Mesenchymal stem cell (in vitro differentiated cells and primary cell): ENCODE measurements at regions not wholly inside any gene's neighbourhood (a gene's known extent, or its start where the extent isn't known, plus 50 kb on each side); places are given as distances from the start of the nearest gene placed in this dataset.

Experiments used
- DNase-seq: peaks from one replicate; pipeline ENCODE4 v3.0.0-alpha.2; 2013
- H2AFZ ChIP-seq: one replicate; pipeline ENCODE4 v1.6.1; 2013; ENCODE audit warnings: low read depth, mild to moderate bottlenecking, control low read depth, inconsistent platforms, low read length, moderate library complexity
- H2AK5ac ChIP-seq: 2 replicates; pipeline ENCODE4 v1.6.1; 2013; ENCODE audit warnings: low read length, moderate library complexity, mild to moderate bottlenecking, inconsistent platforms; ENCODE audit not compliant: severe bottlenecking
- H2BK120ac ChIP-seq: one replicate; pipeline ENCODE4 v1.6.1; 2013; ENCODE audit warnings: low read depth, mild to moderate bottlenecking, inconsistent platforms, low read length, moderate library complexity
- H2BK12ac ChIP-seq, 2 experiments: one replicate each; pipeline ENCODE4 v1.6.1; 2013; ENCODE audit warnings: inconsistent platforms in 2 of 2, low read length in 2 of 2, mild to moderate bottlenecking in 2 of 2, moderate library complexity in 2 of 2, control low read depth in 1 of 2
- H2BK15ac ChIP-seq: one replicate; pipeline ENCODE4 v1.6.1; 2013; ENCODE audit warnings: mild to moderate bottlenecking, low read depth, inconsistent platforms; ENCODE audit not compliant: poor library complexity, severe bottlenecking
- H2BK5ac ChIP-seq: 2 replicates; pipeline ENCODE4 v1.6.1; 2013; ENCODE audit warnings: low read depth, mild to moderate bottlenecking, low read length, control low read depth, inconsistent platforms; ENCODE audit not compliant: poor library complexity, severe bottlenecking
- H3K14ac ChIP-seq, 2 experiments: one replicate each; pipeline ENCODE4 v1.6.1; 2013; ENCODE audit warnings: inconsistent platforms in 2 of 2, low read length in 2 of 2, control low read depth in 1 of 2, mild to moderate bottlenecking in 1 of 2, moderate library complexity in 1 of 2
- H3K18ac ChIP-seq, 2 experiments: one replicate each; pipeline ENCODE4 v1.6.1; 2013; ENCODE audit warnings: inconsistent platforms in 2 of 2, low read length in 2 of 2, control low read depth in 1 of 2, low read depth in 1 of 2, mild to moderate bottlenecking in 1 of 2
- H3K23ac ChIP-seq, 2 experiments: one replicate each; pipeline ENCODE4 v1.6.1; 2013; ENCODE audit warnings: inconsistent platforms in 2 of 2, low read length in 2 of 2, mild to moderate bottlenecking in 2 of 2, moderate library complexity in 2 of 2, control low read depth in 1 of 2
- H3K27ac ChIP-seq: 2 replicates; pipeline ENCODE4 v1.5.1; 2013; ENCODE audit warnings: mild to moderate bottlenecking, moderate library complexity, low read length, control low read depth, inconsistent platforms; ENCODE audit not compliant: poor library complexity, severe bottlenecking
- H3K27me3 ChIP-seq, 2 experiments: 2 replicates each; pipeline versions ENCODE4 v1.6.1 to v1.7.0; 2013; ENCODE audit warnings: low read length in 2 of 2, mild to moderate bottlenecking in 2 of 2, moderate library complexity in 2 of 2, control low read depth in 1 of 2, inconsistent platforms in 1 of 2; ENCODE audit not compliant: control insufficient read depth in 1 of 2, insufficient read depth in 1 of 2
- H3K36me3 ChIP-seq, 2 experiments: 2 replicates each; pipeline versions ENCODE4 v1.6.1 to v1.7.0; 2013; ENCODE audit warnings: low read length in 2 of 2, control low read depth in 1 of 2, inconsistent platforms in 1 of 2, low read depth in 1 of 2, mild to moderate bottlenecking in 1 of 2; ENCODE audit not compliant: insufficient read depth in 2 of 2, control insufficient read depth in 1 of 2
- H3K4ac ChIP-seq, 2 experiments: one replicate each; pipeline ENCODE4 v1.6.1; 2013; ENCODE audit warnings: inconsistent platforms in 2 of 2, low read length in 2 of 2, mild to moderate bottlenecking in 2 of 2, moderate library complexity in 2 of 2, control low read depth in 1 of 2, low read depth in 1 of 2
- H3K4me1 ChIP-seq: 2 replicates; pipeline ENCODE4 v1.6.1; 2013; ENCODE audit warnings: low read depth, low read length, control low read depth; ENCODE audit not compliant: control insufficient read depth, insufficient read depth
- H3K4me2 ChIP-seq: 2 replicates; pipeline ENCODE4 v1.6.1; 2013; ENCODE audit warnings: low read length, mild to moderate bottlenecking, inconsistent platforms; ENCODE audit not compliant: poor library complexity, severe bottlenecking
- H3K4me3 ChIP-seq, 2 experiments: 2 replicates each; pipeline versions ENCODE4 v1.5.1 to v1.7.0; 2013; ENCODE audit warnings: low read length in 2 of 2, mild to moderate bottlenecking in 2 of 2, control low read depth in 1 of 2, low read depth in 1 of 2; ENCODE audit not compliant: insufficient read depth in 1 of 2
- H3K79me1 ChIP-seq: replicated peaks from 2 replicates; pipeline ENCODE4 v1.6.1; 2013; ENCODE audit warnings: mild to moderate bottlenecking, control low read depth, low read length, inconsistent platforms; ENCODE audit not compliant: poor library complexity, severe bottlenecking
- H3K9ac ChIP-seq: 2 replicates; pipeline ENCODE4 v1.7.0; 2013; ENCODE audit warnings: mild to moderate bottlenecking, low read length, moderate library complexity
- H3K9me3 ChIP-seq: 2 replicates; pipeline ENCODE4 v1.7.0; 2013; ENCODE audit warnings: mild to moderate bottlenecking, low read length; ENCODE audit not compliant: control insufficient read depth
- H4K8ac ChIP-seq: one replicate; pipeline ENCODE4 v1.6.1; 2013; ENCODE audit warnings: inconsistent platforms, mild to moderate bottlenecking, low read length, moderate library complexity
- H4K91ac ChIP-seq: one replicate; pipeline ENCODE4 v1.6.1; 2013; ENCODE audit warnings: mild to moderate bottlenecking, low read length, inconsistent platforms
- WGBS: methylation state at CpG from one replicate; pipeline ENCODE4 v1.1.7; 2013; ENCODE audit warnings: mixed read lengths; 5-methylcytosine and 5-hydroxymethylcytosine counted together

DNA sequence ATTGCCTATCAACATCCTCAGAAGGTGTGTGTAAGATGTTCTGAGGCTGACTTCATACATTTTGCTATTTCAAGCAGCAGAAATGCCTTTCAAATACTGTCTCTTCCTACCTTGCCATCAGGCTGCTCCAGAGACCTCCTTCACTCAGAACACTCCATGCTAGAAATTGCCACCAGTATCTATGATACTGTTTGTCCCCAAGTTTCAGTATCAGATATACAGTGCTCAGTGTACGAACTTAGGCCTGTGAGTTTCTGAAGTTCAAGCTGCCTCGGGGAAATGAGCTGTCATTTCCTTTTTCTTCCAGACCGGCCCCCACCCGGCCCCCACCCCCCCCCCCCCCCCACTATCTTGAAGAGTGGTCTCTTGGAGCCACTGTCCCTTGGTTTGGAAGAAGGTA lies 373.4 kb upstream of the CHRM2 start:
- H2BK15ac ChIP-seq: no peak overlapping the region
- no peak overlapping the region for H3K27ac ChIP-seq
- H2AFZ ChIP-seq: no peak overlapping the region
- no peak overlapping the region for H3K18ac ChIP-seq
- no peak overlapping the region for H3K4me2 ChIP-seq
- WGBS: no CpG with 5 or more reads among the region's 4 CpGs
- no peaks in the 10 kb centered on the region for H3K27me3 ChIP-seq
- H2BK120ac ChIP-seq: no peak overlapping the region
- DNase-seq: no peak
- H2BK12ac ChIP-seq: no peak overlapping the region
- no peak overlapping the region for H3K14ac ChIP-seq
- peaks cover 8% of the 10 kb centered on the region for H3K9me3 ChIP-seq
- H3K4me3 ChIP-seq: no peak overlapping the region
- H3K4ac ChIP-seq: no peak overlapping the region
- no peaks in the 10 kb centered on the region for H3K36me3 ChIP-seq
- H3K9ac ChIP-seq: no peak overlapping the region
- H3K23ac ChIP-seq: no peak overlapping the region
- no peaks in the 10 kb centered on the region for H3K79me1 ChIP-seq
- H4K91ac ChIP-seq: no peak overlapping the region
- H2AK5ac ChIP-seq: no peak overlapping the region
- no peaks in the 10 kb centered on the region for H3K4me1 ChIP-seq
- H4K8ac ChIP-seq: no peak overlapping the region
- no peak overlapping the region for H2BK5ac ChIP-seq

GRCh38 chr7:136492366-136492765 lies 376.1 kb upstream of the CHRM2 start:
- H3K4me1 ChIP-seq: no peaks in the 10 kb centered on the region
- no peak overlapping the region for H4K8ac ChIP-seq
- no peak overlapping the region for H3K4me3 ChIP-seq
- H3K9me3 ChIP-seq: peaks cover 8% of the 10 kb centered on the region
- no peaks in the 10 kb centered on the region for H3K36me3 ChIP-seq
- DNase-seq: no peak
- H2BK15ac ChIP-seq: no peak overlapping the region
- H3K23ac ChIP-seq: no peak overlapping the region
- 88% methylated on average over 4 of the region's 4 CpGs for WGBS
- H3K9ac ChIP-seq: no peak overlapping the region
- H2AFZ ChIP-seq: no peak overlapping the region
- no peak overlapping the region for H3K4ac ChIP-seq
- no peak overlapping the region for H3K18ac ChIP-seq
- no peaks in the 10 kb centered on the region for H3K79me1 ChIP-seq
- H2AK5ac ChIP-seq: no peak overlapping the region
- H3K27ac ChIP-seq: no peak overlapping the region
- H2BK120ac ChIP-seq: no peak overlapping the region
- no peak overlapping the region for H4K91ac ChIP-seq
- no peak overlapping the region for H2BK5ac ChIP-seq
- no peak overlapping the region for H2BK12ac ChIP-seq
- no peak overlapping the region for H3K4me2 ChIP-seq
- H3K27me3 ChIP-seq: no peaks in the 10 kb centered on the region
- H3K14ac ChIP-seq: no peak overlapping the region

DNA sequence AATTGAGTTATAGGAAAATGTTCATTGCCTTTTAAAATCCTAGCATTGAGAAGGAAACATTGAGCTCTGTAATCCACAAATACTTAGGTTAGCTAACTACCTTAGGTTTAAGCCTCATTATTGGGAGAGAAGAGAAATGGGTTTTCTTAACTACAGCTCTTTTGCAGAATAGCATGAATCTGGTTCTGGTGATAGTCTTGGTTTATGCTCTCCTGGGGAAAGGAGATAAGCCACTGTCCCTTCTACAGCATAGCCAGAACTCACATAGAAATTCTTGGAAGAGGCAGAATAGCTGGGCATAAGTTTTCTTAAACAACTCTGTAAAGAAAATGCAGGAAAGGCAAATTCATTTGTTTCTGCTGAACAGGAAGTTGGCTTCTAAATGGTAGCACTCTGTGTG lies 378.6 kb upstream of the CHRM2 start:
- H3K4me3 ChIP-seq: no peak overlapping the region
- H4K8ac ChIP-seq: no peak overlapping the region
- H3K23ac ChIP-seq: no peak overlapping the region
- no peaks in the 10 kb centered on the region for H3K4me1 ChIP-seq
- no peak overlapping the region for H3K18ac ChIP-seq
- peaks cover 18% of the 10 kb centered on the region for H3K9me3 ChIP-seq
- H3K4ac ChIP-seq: no peak overlapping the region
- H2AK5ac ChIP-seq: no peak overlapping the region
- no peak overlapping the region for H2BK120ac ChIP-seq
- H3K9ac ChIP-seq: no peak overlapping the region
- H2BK15ac ChIP-seq: no peak overlapping the region
- H3K14ac ChIP-seq: no peak overlapping the region
- H3K79me1 ChIP-seq: no peaks in the 10 kb centered on the region
- no peak overlapping the region for H2BK12ac ChIP-seq
- H3K27ac ChIP-seq: no peak overlapping the region
- no peaks in the 10 kb centered on the region for H3K27me3 ChIP-seq
- no peak overlapping the region for H2BK5ac ChIP-seq
- H4K91ac ChIP-seq: no peak overlapping the region
- no peak for DNase-seq
- no peak overlapping the region for H3K4me2 ChIP-seq
- no peak overlapping the region for H2AFZ ChIP-seq
- no peaks in the 10 kb centered on the region for H3K36me3 ChIP-seq

DNA sequence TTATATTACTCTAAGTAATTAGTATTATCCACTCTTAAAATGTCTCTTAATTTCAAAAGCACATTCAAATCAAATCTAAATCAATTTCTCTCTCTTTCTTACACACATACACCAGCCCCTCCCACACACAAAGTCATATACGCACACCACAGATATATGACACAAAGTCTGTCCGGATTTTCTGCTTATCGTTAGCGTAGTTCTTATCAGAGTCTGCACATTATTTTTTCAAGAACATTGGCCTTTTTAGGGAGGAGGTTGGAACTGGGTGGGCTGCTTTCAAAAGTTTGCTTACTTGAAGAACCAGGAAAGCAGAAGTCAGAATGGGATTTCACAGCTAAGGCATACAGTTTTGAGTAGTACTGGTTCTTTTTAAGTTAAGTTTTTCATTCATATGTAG lies 387.6 kb upstream of the CHRM2 start:
- WGBS: 67% methylated on average over 4 of the region's 4 CpGs
- no peak overlapping the region for H3K14ac ChIP-seq

More for the DNA sequence above, 387.6 kb upstream of the CHRM2 start:
- Histone ChIP-seq H2AK5ac (no peak overlapping the region), H3K9me3 (peaks cover 16% of the 10 kb centered on the region), H3K27me3 (no peaks in the 10 kb centered on the region), H3K4me3 (no peak overlapping the region), H3K36me3 (no peaks in the 10 kb centered on the region), H2BK5ac (no peak overlapping the region), H3K4me1 (no peaks in the 10 kb centered on the region), H2AFZ (no peak overlapping the region), H3K27ac (no peak overlapping the region), H4K8ac (no peak overlapping the region), H3K18ac (no peak overlapping the region), H3K4me2 (no peak overlapping the region), H3K9ac (no peak overlapping the region), H2BK120ac (no peak overlapping the region), H3K4ac (no peak overlapping the region), H3K79me1 (no peaks in the 10 kb centered on the region), H2BK12ac (no peak overlapping the region), H2BK15ac (no peak overlapping the region), H4K91ac (no peak overlapping the region), H3K23ac (no peak overlapping the region)
- no peak for DNase-seq
